Natural killer cell (primary cell): ENCODE measurements at regions not wholly inside any gene's neighbourhood (a gene's known extent, or its start where the extent isn't known, plus 50 kb on each side); places are given as distances from the start of the nearest gene placed in this dataset.

Source experiments
- ATAC-seq, 3 donors: fragments of 150-1000 bp in 2 of 3; fragments of 200-7000 bp in 1 of 3; cut with Tn5 transposase; 1 replicate in 1 of 3; 2 replicates in 2 of 3; pipeline ENCODE4 v1.10.0; 2021; ENCODE audit warnings: mild to moderate bottlenecking in 2 of 3, moderate library complexity in 2 of 3
- DNase-seq, 2 donors: peaks; one replicate each; pipeline versions ENCODE4 v3.0.0 to v3.0.0-alpha.2; 2013 to 2021; ENCODE audit warnings: mixed read lengths in 1 of 2
- H3K27ac ChIP-seq: one replicate; pipeline ENCODE4 v1.5.1; 2013; ENCODE audit warnings: mild to moderate bottlenecking, low read length
- H3K27me3 ChIP-seq: one replicate; pipeline ENCODE4 v1.6.1; 2013; ENCODE audit warnings: low read length; ENCODE audit not compliant: control insufficient read depth, insufficient read depth
- H3K36me3 ChIP-seq: one replicate; pipeline ENCODE4 v1.6.1; 2013; ENCODE audit warnings: low read length; ENCODE audit not compliant: control insufficient read depth, insufficient read depth
- H3K4me1 ChIP-seq: one replicate; pipeline ENCODE4 v1.6.1; 2013; ENCODE audit warnings: low read length; ENCODE audit not compliant: control insufficient read depth, insufficient read depth
- H3K4me3 ChIP-seq: one replicate; pipeline ENCODE4 v1.5.1; 2013; ENCODE audit warnings: low read length
- H3K9me3 ChIP-seq: one replicate; pipeline ENCODE4 v1.6.1; 2013; ENCODE audit warnings: low read length; ENCODE audit not compliant: control insufficient read depth, insufficient read depth
- H3K27ac Mint-ChIP-seq, 2 donors: one replicate each; pipeline ENCODE4 v1.8.0; 2022; ENCODE audit warnings: mild to moderate bottlenecking in 2 of 2, mixed read lengths in 2 of 2, moderate library complexity in 1 of 2
- H3K27me3 Mint-ChIP-seq, 2 donors: one replicate each; pipeline ENCODE4 v1.8.0; 2022; ENCODE audit warnings: low read depth in 2 of 2, mixed read lengths in 2 of 2
- H3K36me3 Mint-ChIP-seq: one replicate; pipeline ENCODE4 v1.8.0; 2022; ENCODE audit warnings: mixed read lengths
- H3K4me1 Mint-ChIP-seq, 2 donors: one replicate each; pipeline ENCODE4 v1.8.0; 2022; ENCODE audit warnings: mixed read lengths in 2 of 2
- H3K4me3 Mint-ChIP-seq: one replicate; pipeline ENCODE4 v1.8.0; 2022; ENCODE audit warnings: mild to moderate bottlenecking, moderate library complexity, mixed read lengths
- H3K9me3 Mint-ChIP-seq, 2 donors: one replicate each; pipeline ENCODE4 v1.8.0; 2022; ENCODE audit warnings: mixed read lengths in 2 of 2
- CTCF ChIP-seq: fragments of 200-600 bp; IDR thresholded peaks from one replicate; pipeline ENCODE4 v1.8.0; 2022; ENCODE audit warnings: antibody characterized with exemption
- WGBS: methylation state at CpG from one replicate; pipeline ENCODE4 v1.1.7; 2013; ENCODE audit warnings: missing lambda C conversion rate; ENCODE audit not compliant: insufficient coverage; 5-methylcytosine and 5-hydroxymethylcytosine counted together
- intact Hi-C: fragments of 100-400 bp; cut with micrococcal nuclease; formaldehyde crosslinking; loops from one replicate; pipeline ENCODE4 v1.14.2; 2022

- H3K27ac Mint-ChIP-seq: no peak overlapping the region
- peaks cover 3% of the 10 kb centered on the region in 2 donors for H3K9me3 Mint-ChIP-seq
- Histone ChIP-seq H3K36me3 (no peaks in the 10 kb centered on the region), H3K4me1 (no peaks in the 10 kb centered on the region), H3K9me3 (no peaks in the 10 kb centered on the region), H3K27ac (no peak overlapping the region), H3K4me3 (no peak overlapping the region), H3K27me3 (no peaks in the 10 kb centered on the region)
- no peak for TF ChIP-seq CTCF
- H3K4me3 Mint-ChIP-seq: no peak overlapping the region
- no peaks in the 10 kb centered on the region for H3K27me3 Mint-ChIP-seq
- no peaks in the 10 kb centered on the region for H3K4me1 Mint-ChIP-seq
- DNase-seq (no peak), ATAC-seq (no peak)
- 29% methylated on average over 4 of the region's 4 CpGs for WGBS
- intact Hi-C loops: no loop called here
- no peaks in the 10 kb centered on the region for H3K36me3 Mint-ChIP-seq
Measured at GRCh38 chr4:138494931-138495330, 252.8 kb upstream of the SLC7A11 start.

- Mint-ChIP-seq H3K27ac (no peak overlapping the region), H3K27me3 (no peaks in the 10 kb centered on the region), H3K9me3 (peaks cover 3% of the 10 kb centered on the region in 2 donors), H3K4me1 (no peaks in the 10 kb centered on the region), H3K4me3 (no peak overlapping the region), H3K36me3 (no peaks in the 10 kb centered on the region)
- intact Hi-C loops: no loop called here
- TF ChIP-seq CTCF: no peak
- whole genome bisulfite sequencing: 87% methylated on average over 2 of the region's 2 CpGs
- DNase-seq (no peak), ATAC-seq (no peak)
- Histone ChIP-seq H3K27ac (no peak overlapping the region), H3K27me3 (no peaks in the 10 kb centered on the region), H3K4me1 (no peaks in the 10 kb centered on the region), H3K9me3 (no peaks in the 10 kb centered on the region), H3K4me3 (no peak overlapping the region), H3K36me3 (no peaks in the 10 kb centered on the region)
Measured at GRCh38 chr4:138494116-138494515, 252.0 kb upstream of the SLC7A11 start.

GRCh38 chr4:138492176-138492575, 250.0 kb upstream of the SLC7A11 start:
- no peak for DNase-seq
- Histone ChIP-seq H3K4me1 (no peaks in the 10 kb centered on the region), H3K27me3 (no peaks in the 10 kb centered on the region), H3K4me3 (no peak overlapping the region), H3K27ac (no peak overlapping the region), H3K9me3 (no peaks in the 10 kb centered on the region), H3K36me3 (no peaks in the 10 kb centered on the region)
- H3K4me3 Mint-ChIP-seq: no peak overlapping the region
- ATAC-seq: no peak
- no peaks in the 10 kb centered on the region for H3K36me3 Mint-ChIP-seq
- TF ChIP-seq CTCF: no peak
- H3K27ac Mint-ChIP-seq: no peak overlapping the region
- H3K9me3 Mint-ChIP-seq: peaks cover 0 to under 1% of the 10 kb centered on the region in 2 donors
- intact Hi-C loops: no loop called here
- 71% methylated on average over 1 of the region's 1 CpG for WGBS
- no peaks in the 10 kb centered on the region for H3K4me1 Mint-ChIP-seq
- H3K27me3 Mint-ChIP-seq: no peaks in the 10 kb centered on the region

- WGBS: 65% methylated on average over 3 of the region's 4 CpGs
- no peak overlapping the region for H3K27ac Mint-ChIP-seq
- Histone ChIP-seq H3K27me3 (no peaks in the 10 kb centered on the region), H3K27ac (no peak overlapping the region), H3K36me3 (no peaks in the 10 kb centered on the region), H3K9me3 (no peaks in the 10 kb centered on the region), H3K4me1 (no peaks in the 10 kb centered on the region), H3K4me3 (no peak overlapping the region)
- H3K4me3 Mint-ChIP-seq: no peak overlapping the region
- no peaks in the 10 kb centered on the region for H3K36me3 Mint-ChIP-seq
- DNase-seq (no peak), ATAC-seq (no peak)
- no peak for TF ChIP-seq CTCF
- no peaks in the 10 kb centered on the region for H3K4me1 Mint-ChIP-seq
- intact Hi-C loops: no loop called here
- no peaks in the 10 kb centered on the region for H3K9me3 Mint-ChIP-seq
- H3K27me3 Mint-ChIP-seq: no peaks in the 10 kb centered on the region
Measured at GRCh38 chr4:138488533-138488932, 246.4 kb upstream of the SLC7A11 start.
